ENCODE measurements at regions not wholly inside any gene's neighbourhood (a gene's known extent, or its start where the extent isn't known, plus 50 kb on each side); places are given as distances from the start of the nearest gene placed in this dataset.

DNA sequence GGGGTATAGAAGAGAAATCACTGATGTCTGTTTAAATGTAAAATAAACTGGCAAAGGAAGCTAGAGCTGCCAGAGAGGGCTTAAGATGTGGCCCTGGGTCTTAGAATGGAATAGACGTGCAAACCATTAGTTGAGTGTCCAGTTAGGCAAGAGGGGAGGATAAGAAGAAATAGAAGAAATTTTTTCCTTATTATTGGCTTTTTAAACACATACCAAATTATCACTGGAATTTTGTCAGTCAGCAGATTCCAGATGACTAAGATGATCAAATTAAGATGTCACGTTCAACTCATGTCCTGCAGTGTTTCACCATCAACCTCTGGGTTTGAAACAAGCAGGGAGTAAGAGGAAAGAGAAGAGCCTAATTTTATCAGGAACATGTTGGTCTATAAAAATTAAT is 71.6 kb upstream of the C1orf21 start:
- Histone ChIP-seq H3F3A (ENCODE audit: insufficient read depth, low read depth) (no peaks in the 10 kb centered on the region), H3K4me2 (no peak overlapping the region), H2AFZ (no peak overlapping the region), H3K27me3 (ENCODE audit: insufficient read depth, low read depth) (no peaks in the 10 kb centered on the region), H3K4me1 (replicated peaks; ENCODE audit: insufficient read depth) (no peaks in the 10 kb centered on the region), H3K79me2 (ENCODE audit: low read depth) (no peaks in the 10 kb centered on the region), H4K20me1 (ENCODE audit: insufficient read depth) (no peaks in the 10 kb centered on the region), H3K4me3 (no peak overlapping the region), H3K27ac (no peak overlapping the region), H3K9me3 (ENCODE audit: insufficient read depth, low read depth) (no peaks in the 10 kb centered on the region), H3K36me3 (ENCODE audit: low read depth) (no peaks in the 10 kb centered on the region), H3K9me2 (ENCODE audit: insufficient read depth) (no peaks in the 10 kb centered on the region; the same call in 1 of the 2 replicates)
- BruUV-seq (replicated peaks), result no TSS peak
- TF ChIP-seq, protein P1, sequence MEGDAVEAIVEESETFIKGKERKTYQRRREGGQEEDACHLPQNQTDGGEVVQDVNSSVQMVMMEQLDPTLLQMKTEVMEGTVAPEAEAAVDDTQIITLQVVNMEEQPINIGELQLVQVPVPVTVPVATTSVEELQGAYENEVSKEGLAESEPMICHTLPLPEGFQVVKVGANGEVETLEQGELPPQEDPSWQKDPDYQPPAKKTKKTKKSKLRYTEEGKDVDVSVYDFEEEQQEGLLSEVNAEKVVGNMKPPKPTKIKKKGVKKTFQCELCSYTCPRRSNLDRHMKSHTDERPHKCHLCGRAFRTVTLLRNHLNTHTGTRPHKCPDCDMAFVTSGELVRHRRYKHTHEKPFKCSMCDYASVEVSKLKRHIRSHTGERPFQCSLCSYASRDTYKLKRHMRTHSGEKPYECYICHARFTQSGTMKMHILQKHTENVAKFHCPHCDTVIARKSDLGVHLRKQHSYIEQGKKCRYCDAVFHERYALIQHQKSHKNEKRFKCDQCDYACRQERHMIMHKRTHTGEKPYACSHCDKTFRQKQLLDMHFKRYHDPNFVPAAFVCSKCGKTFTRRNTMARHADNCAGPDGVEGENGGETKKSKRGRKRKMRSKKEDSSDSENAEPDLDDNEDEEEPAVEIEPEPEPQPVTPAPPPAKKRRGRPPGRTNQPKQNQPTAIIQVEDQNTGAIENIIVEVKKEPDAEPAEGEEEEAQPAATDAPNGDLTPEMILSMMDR (conservative IDR thresholded peaks at IDR 0.05), result no peak
- intact Hi-C loops (cut with micrococcal nuclease; ENCODE audit: unreplicated experiment), result no loop called here
- POLR2A ChIA-PET (ENCODE audit: unreplicated experiment), result no interaction called here
- CTCF ChIA-PET, result no interaction called here
- DNase-seq, result no peak

DNA sequence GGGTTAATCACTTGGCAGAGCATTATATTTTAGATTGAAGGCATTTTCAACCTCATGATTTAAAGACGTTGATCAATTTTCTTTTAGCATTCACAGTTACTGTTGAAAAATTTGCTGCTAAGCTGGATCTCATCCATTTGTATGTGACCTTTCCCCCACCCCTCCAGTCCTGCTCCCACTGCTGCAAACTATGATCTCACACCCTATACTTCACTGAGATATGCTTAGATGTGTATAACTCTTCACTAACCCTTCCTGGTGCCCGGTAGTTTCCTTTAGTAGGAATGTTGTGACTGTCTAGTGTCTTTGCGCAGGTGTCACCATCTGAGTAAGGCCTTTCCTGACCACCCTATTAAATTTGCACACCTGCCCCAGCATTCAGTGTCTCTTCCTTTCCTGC is 67.0 kb upstream of the C1orf21 start:
- Histone ChIP-seq H3K9me3 (ENCODE audit: insufficient read depth, low read depth) (no peaks in the 10 kb centered on the region), H3K27me3 (ENCODE audit: insufficient read depth, low read depth) (no peaks in the 10 kb centered on the region), H3K79me2 (ENCODE audit: low read depth) (no peaks in the 10 kb centered on the region), H3K4me3 (no peak overlapping the region), H3K9me2 (ENCODE audit: insufficient read depth) (no peaks in the 10 kb centered on the region), H3K4me2 (no peak overlapping the region), H3K27ac (no peak overlapping the region), H3F3A (ENCODE audit: insufficient read depth, low read depth) (no peaks in the 10 kb centered on the region), H3K36me3 (ENCODE audit: low read depth) (no peaks in the 10 kb centered on the region), H3K4me1 (replicated peaks; ENCODE audit: insufficient read depth) (no peaks in the 10 kb centered on the region), H2AFZ (no peak overlapping the region), H4K20me1 (ENCODE audit: insufficient read depth) (no peaks in the 10 kb centered on the region)
- BruUV-seq (replicated peaks), result no TSS peak
- DNase-seq, result no peak
- intact Hi-C loops (cut with micrococcal nuclease; ENCODE audit: unreplicated experiment), result no loop called here
- no peak for TF ChIP-seq EZH2 (IDR thresholded peaks at IDR 0.05; ENCODE audit: low read depth)
- TF ChIP-seq, protein P1 (conservative IDR thresholded peaks at IDR 0.05), result no peak
- ChIA-PET POLR2A (ENCODE audit: unreplicated experiment) (interaction anchor here (0.6 kb wide), 1 partner anchor 125 kb away, joined by 7 read pairs; no protein-coding TSS in a partner anchor), CTCF (no interaction called here)

DNA sequence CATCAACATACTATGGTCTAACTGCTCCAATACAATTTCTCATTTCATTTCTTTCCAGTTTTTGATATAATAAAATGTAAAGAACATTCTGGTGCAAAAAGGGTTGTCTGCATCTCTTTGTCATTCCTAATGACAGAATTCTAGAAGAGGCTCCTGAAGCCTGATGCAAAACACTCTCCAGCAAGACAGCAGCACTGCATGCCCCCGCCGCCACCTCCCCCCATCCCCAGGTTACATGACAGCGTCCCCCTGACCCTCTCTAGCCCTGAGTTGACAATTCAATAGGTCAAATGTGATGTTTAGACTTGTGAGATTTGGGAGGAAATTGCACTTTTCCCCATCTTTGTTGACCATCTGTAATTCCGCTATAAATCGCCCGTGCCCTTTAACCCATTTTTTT is 64.6 kb upstream of the C1orf21 start:
- POLR2A ChIA-PET (ENCODE audit: unreplicated experiment), result no interaction called here
- DNase-seq, result no peak
- no peak for TF ChIP-seq EZH2 (IDR thresholded peaks at IDR 0.05; ENCODE audit: low read depth)
- Histone ChIP-seq H3K27me3 (ENCODE audit: insufficient read depth, low read depth) (no peaks in the 10 kb centered on the region), H3K4me1 (replicated peaks; ENCODE audit: insufficient read depth) (no peaks in the 10 kb centered on the region), H3K4me3 (no peak overlapping the region), H2AFZ (no peak overlapping the region), H3K27ac (no peak overlapping the region), H3K79me2 (ENCODE audit: low read depth) (no peaks in the 10 kb centered on the region), H3K9me3 (ENCODE audit: insufficient read depth, low read depth) (no peaks in the 10 kb centered on the region), H3K9me2 (ENCODE audit: insufficient read depth) (no peaks in the 10 kb centered on the region), H3F3A (ENCODE audit: insufficient read depth, low read depth) (no peaks in the 10 kb centered on the region), H3K4me2 (no peak overlapping the region), H4K20me1 (ENCODE audit: insufficient read depth) (no peaks in the 10 kb centered on the region), H3K36me3 (ENCODE audit: low read depth) (no peaks in the 10 kb centered on the region)
- intact Hi-C loops (cut with micrococcal nuclease; ENCODE audit: unreplicated experiment), result no loop called here
- BruUV-seq (replicated peaks), result no TSS peak
- CTCF ChIA-PET, result no interaction called here

DNA sequence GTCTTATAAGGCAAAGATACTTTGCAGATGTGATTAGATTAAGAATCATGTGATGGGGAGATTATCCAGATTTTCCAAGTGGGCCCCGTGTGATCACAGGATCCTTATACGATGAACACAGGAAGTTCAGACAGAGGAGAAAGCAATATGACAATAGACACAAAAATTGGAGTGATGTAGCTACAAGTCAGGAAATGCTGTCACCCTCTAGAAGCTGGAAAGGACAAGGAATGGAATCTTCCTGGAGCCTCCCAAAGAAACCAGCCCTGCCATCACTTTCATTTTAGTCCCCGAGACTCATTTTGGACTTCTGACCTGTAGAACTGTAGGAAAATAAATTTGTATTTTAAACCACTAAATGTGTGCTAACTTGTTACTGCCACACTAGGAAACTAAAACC is 61.9 kb upstream of the C1orf21 start:
- TF ChIP-seq EZH2 (IDR thresholded peaks at IDR 0.05; ENCODE audit: low read depth), result no peak
- TF ChIP-seq, protein P1 (conservative IDR thresholded peaks at IDR 0.05), result no peak
- H3K79me2 ChIP-seq (ENCODE audit: low read depth), result no peaks in the 10 kb centered on the region
- H3K27ac ChIP-seq, result no peak overlapping the region
- intact Hi-C loops (cut with micrococcal nuclease; ENCODE audit: unreplicated experiment), result no loop called here
- no peaks in the 10 kb centered on the region for H3K4me1 ChIP-seq (replicated peaks; ENCODE audit: insufficient read depth)
- H3K4me3 ChIP-seq, result no peak overlapping the region
- POLR2A ChIA-PET (ENCODE audit: unreplicated experiment), result no interaction called here
- no peaks in the 10 kb centered on the region for H4K20me1 ChIP-seq (ENCODE audit: insufficient read depth)
- H3K27me3 ChIP-seq (ENCODE audit: insufficient read depth, low read depth), result no peaks in the 10 kb centered on the region
- no peak overlapping the region for H2AFZ ChIP-seq
- H3F3A ChIP-seq (ENCODE audit: insufficient read depth, low read depth), result no peaks in the 10 kb centered on the region
- no peaks in the 10 kb centered on the region; the same call in 1 of the 2 replicates for H3K9me2 ChIP-seq (ENCODE audit: insufficient read depth)
- no peaks in the 10 kb centered on the region for H3K9me3 ChIP-seq (ENCODE audit: insufficient read depth, low read depth)
- CTCF ChIA-PET, result no interaction called here
- BruUV-seq (replicated peaks), result no TSS peak
- H3K36me3 ChIP-seq (ENCODE audit: low read depth), result no peaks in the 10 kb centered on the region
- H3K4me2 ChIP-seq, result no peak overlapping the region
- no peak for DNase-seq
